A549 (cell line): ENCODE measurements at regions not wholly inside any gene's neighbourhood (a gene's known extent, or its start where the extent isn't known, plus 50 kb on each side); places are given as distances from the start of the nearest gene placed in this dataset.

Experiments
- ATAC-seq, 2 experiments: fragments of 200-7000 bp in 1 of 2; fragments of >200 bp in 1 of 2; cut with Nextera tagmentation in 1 of 2; cut with Tn5 transposase in 1 of 2; 3 replicates each; pipeline versions ENCODE4 v1.8.0 to v1.9.1; 2018 to 2020; ENCODE audit warnings: mild to moderate bottlenecking in 1 of 2, moderate library complexity in 1 of 2
- CTCF ChIA-PET: fragments of 300-600 bp; sonication (Branson Sonifier 250); formaldehyde crosslinking; extraction: SDS; loops from one replicate; lab custom pipeline; 2021; ENCODE audit warnings: antibody characterized with exemption, inconsistent platforms; lab: Yijun Ruan, JAX
- POLR2A ChIA-PET: fragments of 350-600 bp; formaldehyde crosslinking; extraction: SDS; loops from one replicate; lab custom pipeline; 2021; ENCODE audit warnings: antibody characterized with exemption, inconsistent platforms; lab: Yijun Ruan, JAX
- DNase-seq, 2 experiments: peaks; one replicate each; pipeline versions ENCODE4 v3.0.0 to v3.0.0-alpha.2; 2011 to 2016; ENCODE audit warnings: low read depth in 1 of 2, low spot score in 1 of 2
- FAIRE-seq: peaks from 2 replicates; lab custom pipeline; 2011; peaks lifted over from hg19 to GRCh38; lab: Jason Lieb, UNC
- H3K27ac ChIP-seq, 2 experiments: fragments of >200 bp; sonication (Bioruptor Twin); formaldehyde crosslinking; 3 replicates each; pipeline ENCODE4 v1.5.1; 2016 to 2017
- H3K4me1 ChIP-seq: fragments of >200 bp; sonication (Bioruptor Twin); formaldehyde crosslinking; 3 replicates; pipeline ENCODE4 v1.6.1; 2016
- H3K4me2 ChIP-seq: fragments of >200 bp; sonication (Bioruptor Twin); formaldehyde crosslinking; 3 replicates; pipeline ENCODE4 v1.6.1; 2016
- H3K4me3 ChIP-seq: fragments of >200 bp; sonication (Bioruptor Twin); formaldehyde crosslinking; 3 replicates; pipeline ENCODE4 v1.5.1; 2016
- H3K9me3 ChIP-seq: fragments of >200 bp; sonication (Bioruptor Twin); formaldehyde crosslinking; 3 replicates; pipeline ENCODE4 v1.6.1; 2016
- ATOH8 ChIP-seq: fragments of 250-450 bp; sonication (Bioruptor Pico); IDR thresholded peaks from 2 replicates; pipeline ENCODE4 v1.5.0; 2020; ENCODE audit warnings: low read depth, mild to moderate bottlenecking, moderate library complexity
- BCL3 ChIP-seq: fragments of >200 bp; sonication (Bioruptor Twin); formaldehyde crosslinking; IDR thresholded peaks from 3 replicates; pipeline ENCODE4 v1.6.1; 2016
- BHLHE40 ChIP-seq: IDR thresholded peaks from 2 replicates; pipeline ENCODE4 v1.6.1; 2012; ENCODE audit warnings: low read depth, low read length, inconsistent platforms
- CBX2 ChIP-seq: fragments of 200-600 bp; sonication (generic); IDR thresholded peaks from 2 replicates; pipeline ENCODE4 v1.6.1; 2016; ENCODE audit warnings: low read depth, mild to moderate bottlenecking, borderline replicate concordance
- CEBPB ChIP-seq, 2 experiments: fragments of >200 bp in 1 of 2; sonication (Bioruptor Twin) in 1 of 2; formaldehyde crosslinking in 1 of 2; IDR thresholded peaks; 2 replicates each; pipeline ENCODE4 v1.6.1; 2012 to 2016
- CHD2 ChIP-seq: fragments of 150-350 bp; IDR thresholded peaks from 2 replicates; pipeline ENCODE4 v1.6.1; 2014; ENCODE audit warnings: low read length; ENCODE audit not compliant: partially characterized antibody
- CHD4 ChIP-seq: fragments of 200-600 bp; sonication (generic); IDR thresholded peaks from 2 replicates; pipeline ENCODE4 v1.6.1; 2016; ENCODE audit warnings: antibody characterized with exemption, mild to moderate bottlenecking, borderline replicate concordance
- CTCF ChIP-seq: fragments of >200 bp; sonication (Bioruptor Twin); formaldehyde crosslinking; IDR thresholded peaks from 3 replicates; pipeline ENCODE4 v1.5.1; 2016
- EHF ChIP-seq: fragments of 250-450 bp; sonication (Bioruptor Pico); IDR thresholded peaks from 2 replicates; pipeline ENCODE4 v1.5.0; 2020; ENCODE audit warnings: mild to moderate bottlenecking
- EHMT2 ChIP-seq: fragments of 200-600 bp; sonication (generic); IDR thresholded peaks from 2 replicates; pipeline ENCODE4 v1.6.1; 2016; ENCODE audit warnings: antibody characterized with exemption, low read depth, mild to moderate bottlenecking, moderate library complexity
- ESRRA ChIP-seq: fragments of 150-350 bp; IDR thresholded peaks from 2 replicates; pipeline ENCODE4 v1.6.1; 2014; ENCODE audit warnings: mild to moderate bottlenecking, low read length, borderline replicate concordance
- FOSL2 ChIP-seq, 2 experiments: fragments of 450-650 bp in 1 of 2; fragments of >200 bp in 1 of 2; sonication (Bioruptor Twin) in 1 of 2; formaldehyde crosslinking; IDR thresholded peaks; 2 replicates each; pipeline versions ENCODE4 v1.5.0 to v1.6.1; 2016 to 2020; ENCODE audit warnings: mild to moderate bottlenecking in 1 of 2, moderate library complexity in 1 of 2
- FOXS1 ChIP-seq: fragments of 250-450 bp; sonication (Bioruptor Pico); IDR thresholded peaks from 2 replicates; pipeline ENCODE4 v1.5.0; 2020; ENCODE audit warnings: mild to moderate bottlenecking, moderate library complexity
- HOXA7 ChIP-seq: fragments of 250-450 bp; sonication (Bioruptor Pico); IDR thresholded peaks from 2 replicates; pipeline ENCODE4 v1.5.0; 2020; ENCODE audit warnings: mild to moderate bottlenecking, moderate library complexity
- HOXB5 ChIP-seq: fragments of 250-450 bp; sonication (Bioruptor Pico); IDR thresholded peaks from 2 replicates; pipeline ENCODE4 v1.5.0; 2020; ENCODE audit warnings: mild to moderate bottlenecking, moderate library complexity
- JUNB ChIP-seq: fragments of >200 bp; sonication (Bioruptor Twin); formaldehyde crosslinking; IDR thresholded peaks from 2 replicates; pipeline ENCODE4 v1.6.1; 2016
- KDM1A ChIP-seq: fragments of 200-600 bp; sonication (generic); IDR thresholded peaks from 2 replicates; pipeline ENCODE4 v1.6.1; 2016; ENCODE audit warnings: low read depth, mild to moderate bottlenecking
- KDM5A ChIP-seq: fragments of 200-600 bp; sonication (generic); IDR thresholded peaks from 2 replicates; pipeline ENCODE4 v1.6.1; 2016; ENCODE audit warnings: antibody characterized with exemption, mild to moderate bottlenecking
- MAFK ChIP-seq: fragments of 450-650 bp; IDR thresholded peaks from 2 replicates; pipeline ENCODE4 v1.6.1; 2014; ENCODE audit not compliant: partially characterized antibody
- MAX ChIP-seq: IDR thresholded peaks from 2 replicates; pipeline ENCODE4 v1.6.1; 2012
- MYC ChIP-seq: IDR thresholded peaks from 2 replicates; pipeline ENCODE4 v1.6.1; 2012; ENCODE audit warnings: mild to moderate bottlenecking, inconsistent platforms, low read length, improper control_type of control experiment, borderline replicate concordance
- NFE2L2 ChIP-seq: fragments of 150-350 bp; conservative IDR thresholded peaks from 2 replicates; pipeline ENCODE4 v1.6.1; 2014; ENCODE audit warnings: low read length
- POLR2A ChIP-seq: IDR thresholded peaks from 2 replicates; pipeline ENCODE4 v1.6.1; 2012; ENCODE audit warnings: mild to moderate bottlenecking, low read length
- RARB ChIP-seq: fragments of 250-450 bp; sonication (Bioruptor Pico); IDR thresholded peaks from 2 replicates; pipeline ENCODE4 v1.8.0; 2021; ENCODE audit warnings: mild to moderate bottlenecking, moderate library complexity
- RCOR1 ChIP-seq: fragments of 150-350 bp; IDR thresholded peaks from 2 replicates; pipeline ENCODE4 v1.6.1; 2014; ENCODE audit warnings: antibody characterized with exemption, low read length, low read depth
- TFCP2L1 ChIP-seq: fragments of 250-450 bp; sonication (Bioruptor Pico); IDR thresholded peaks from 2 replicates; pipeline ENCODE4 v1.5.0; 2021; ENCODE audit warnings: mild to moderate bottlenecking
- TP53 ChIP-seq: fragments of 250-450 bp; sonication (Bioruptor Pico); IDR thresholded peaks from 2 replicates; pipeline ENCODE4 v1.5.0; 2021; ENCODE audit warnings: mild to moderate bottlenecking, moderate library complexity
- ZFP36 ChIP-seq: fragments of 450-650 bp; IDR thresholded peaks from 2 replicates; pipeline ENCODE4 v1.6.1; 2014; ENCODE audit warnings: borderline replicate concordance; ENCODE audit not compliant: partially characterized antibody
- WGBS: methylation state at CpG from one replicate; pipeline ENCODE4 v1.1.6; 2017; ENCODE audit errors: missing lambda C conversion rate; 5-methylcytosine and 5-hydroxymethylcytosine counted together
- TF ChIP-seq, protein P1 (sequence below): fragments of 450-650 bp; IDR thresholded peaks from 2 replicates; pipeline ENCODE4 v1.6.1; 2014; ENCODE audit warnings: antibody characterized with exemption

DNA sequence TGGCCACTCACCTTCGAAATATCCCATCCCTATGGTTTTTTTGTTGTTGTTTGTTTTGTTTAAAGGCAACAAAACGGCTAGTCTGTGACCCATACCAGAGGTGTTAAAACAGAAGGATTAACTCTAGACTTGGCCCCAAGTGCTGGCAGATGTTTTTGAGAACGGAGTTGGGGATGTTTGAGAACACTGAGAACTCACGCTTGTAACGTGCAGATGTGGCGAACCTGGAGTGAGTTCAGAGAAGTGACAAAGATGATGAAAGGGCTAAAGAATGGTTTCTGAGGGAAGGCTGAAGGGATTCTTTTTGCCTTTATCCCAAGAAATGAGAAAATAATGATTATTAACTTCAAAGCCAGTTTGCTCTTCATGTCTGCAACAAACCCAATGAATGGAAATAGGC is 286.5 kb downstream of the ZNF608 start:
- Histone ChIP-seq H3K27ac (no peak overlapping the region), H3K4me2 (no peak overlapping the region), H3K4me1 (no peaks in the 10 kb centered on the region), H3K4me3 (no peak overlapping the region), H3K9me3 (peaks cover 16% of the 10 kb centered on the region)
- FAIRE-seq = no peak
- ChIA-PET POLR2A (no interaction called here), CTCF (no interaction called here)
- ATAC-seq = no peak
- no peak for DNase-seq
- TF ChIP-seq POLR2A = no peak
- TF ChIP-seq, protein P1, sequence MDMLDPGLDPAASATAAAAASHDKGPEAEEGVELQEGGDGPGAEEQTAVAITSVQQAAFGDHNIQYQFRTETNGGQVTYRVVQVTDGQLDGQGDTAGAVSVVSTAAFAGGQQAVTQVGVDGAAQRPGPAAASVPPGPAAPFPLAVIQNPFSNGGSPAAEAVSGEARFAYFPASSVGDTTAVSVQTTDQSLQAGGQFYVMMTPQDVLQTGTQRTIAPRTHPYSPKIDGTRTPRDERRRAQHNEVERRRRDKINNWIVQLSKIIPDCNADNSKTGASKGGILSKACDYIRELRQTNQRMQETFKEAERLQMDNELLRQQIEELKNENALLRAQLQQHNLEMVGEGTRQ = no peak
- no peak for TF ChIP-seq JUNB
- no peak for TF ChIP-seq BCL3
- no peak for TF ChIP-seq CHD4
- TF ChIP-seq MYC = no peak
- no peak for TF ChIP-seq RCOR1
- no peak for TF ChIP-seq EHMT2
- no peak for TF ChIP-seq HOXB5 (CRISPR knock-in tag)
- no peak for TF ChIP-seq BHLHE40
- TF ChIP-seq ATOH8 (CRISPR knock-in tag) = no peak
- no peak for TF ChIP-seq CBX2
- TF ChIP-seq MAX = no peak
- no peak for TF ChIP-seq ZFP36
- TF ChIP-seq TFCP2L1 (CRISPR knock-in tag) = no peak
- no peak for TF ChIP-seq HOXA7 (CRISPR knock-in tag)
- TF ChIP-seq, all 56 proteins: peak for 0
- WGBS = 68% methylated on average over 6 of the region's 6 CpGs

DNA sequence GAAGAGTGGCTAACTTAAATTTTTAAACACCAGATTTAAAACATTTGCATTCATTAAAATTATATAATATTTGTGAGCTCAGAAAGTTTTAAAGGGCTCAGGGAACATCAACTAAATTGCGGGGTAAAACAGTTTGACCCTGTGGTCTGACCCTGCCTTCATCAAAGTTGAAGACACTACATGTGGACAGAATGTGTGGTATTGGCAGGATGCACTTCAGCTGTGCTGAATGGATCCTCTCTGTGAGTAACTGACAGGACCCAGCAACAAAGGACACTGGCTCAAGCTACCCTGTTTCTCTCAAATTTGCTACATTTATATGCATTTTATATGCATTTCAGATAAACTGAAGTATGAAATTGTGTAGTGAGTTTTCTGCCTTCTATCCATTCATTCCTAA is 288.5 kb downstream of the ZNF608 start:
- H3K9me3 ChIP-seq = peaks cover 16% of the 10 kb centered on the region
- no peak overlapping the region for H3K4me3 ChIP-seq
- no peak for TF ChIP-seq RARB (CRISPR knock-in tag)
- TF ChIP-seq KDM5A = no peak
- no peak for TF ChIP-seq MAFK
- TF ChIP-seq HOXB5 (CRISPR knock-in tag) = no peak
- TF ChIP-seq TP53 (CRISPR knock-in tag) = no peak
- TF ChIP-seq NFE2L2 = no peak
- TF ChIP-seq CHD2 = no peak
- TF ChIP-seq CTCF = no peak
- no peak for TF ChIP-seq CEBPB (IDR thresholded peaks at IDR 0.05)
- TF ChIP-seq EHF (CRISPR knock-in tag) = no peak
- TF ChIP-seq ESRRA = no peak
- no peak for TF ChIP-seq KDM1A
- no peak for TF ChIP-seq FOXS1 (CRISPR knock-in tag)
- TF ChIP-seq FOSL2 (IDR thresholded peaks at IDR 0.05) = no peak
- TF ChIP-seq FOSL2 (CRISPR knock-in tag; IDR thresholded peaks at IDR 0.05) = no peak
- FAIRE-seq (no peak), ATAC-seq (no peak), DNase-seq (no peak)
- no peak overlapping the region for H3K27ac ChIP-seq
- ChIA-PET POLR2A (no interaction called here), CTCF (no interaction called here)
- 88% methylated on average over 1 of the region's 1 CpG for WGBS
- H3K4me1 ChIP-seq = no peaks in the 10 kb centered on the region
- H3K4me2 ChIP-seq = no peak overlapping the region
